Astrocyte (in vitro differentiated cells and primary cell): ENCODE measurements at regions not wholly inside any gene's neighbourhood (a gene's known extent, or its start where the extent isn't known, plus 50 kb on each side); places are given as distances from the start of the nearest gene placed in this dataset.

Experiments used
- DNase-seq: peaks from one replicate; pipeline ENCODE4 v3.0.0-alpha.2; 2010; ENCODE audit warnings: low read depth
- FAIRE-seq: peaks from 2 replicates; lab custom pipeline; 2011; peaks lifted over from hg19 to GRCh38; lab: Jason Lieb, UNC
- H2AFZ ChIP-seq: 2 replicates; pipeline ENCODE4 v1.6.0; 2012; ENCODE audit warnings: low read depth, low read length, inconsistent platforms
- H3K27ac ChIP-seq: 2 replicates; pipeline ENCODE4 v1.5.1; 2011; ENCODE audit warnings: low read depth, low read length, inconsistent platforms
- H3K27me3 ChIP-seq: 2 replicates; pipeline ENCODE4 v1.6.0; 2011; ENCODE audit warnings: low read length, inconsistent platforms; ENCODE audit not compliant: insufficient read depth
- H3K36me3 ChIP-seq: 2 replicates; pipeline ENCODE4 v1.5.1; 2011; ENCODE audit warnings: low read length, inconsistent platforms; ENCODE audit not compliant: insufficient read depth
- H3K4me1 ChIP-seq: 2 replicates; pipeline ENCODE4 v1.5.1; 2011; ENCODE audit warnings: low read length, inconsistent platforms; ENCODE audit not compliant: insufficient read depth
- H3K4me2 ChIP-seq: 2 replicates; pipeline ENCODE4 v1.6.0; 2012; ENCODE audit warnings: low read length, inconsistent platforms
- H3K4me3 ChIP-seq: 2 replicates; pipeline ENCODE4 v1.5.1; 2011; ENCODE audit warnings: low read depth, mild to moderate bottlenecking, low read length, inconsistent platforms; ENCODE audit not compliant: insufficient read depth
- H3K79me2 ChIP-seq: 2 replicates; pipeline ENCODE4 v1.6.0; 2012; ENCODE audit warnings: mild to moderate bottlenecking, low read length, inconsistent platforms; ENCODE audit not compliant: insufficient read depth
- H3K9ac ChIP-seq: 2 replicates; pipeline ENCODE4 v1.6.0; 2012; ENCODE audit warnings: mild to moderate bottlenecking, low read length, inconsistent platforms
- H3K9me3 ChIP-seq: 2 replicates; pipeline ENCODE4 v1.5.1; 2012; ENCODE audit warnings: low read depth, mild to moderate bottlenecking, low read length, inconsistent platforms; ENCODE audit not compliant: insufficient read depth
- H4K20me1 ChIP-seq: 2 replicates; pipeline ENCODE4 v1.6.0; 2012; ENCODE audit warnings: low read length, inconsistent platforms; ENCODE audit not compliant: insufficient read depth
- H3K27ac Mint-ChIP-seq: one replicate; pipeline ENCODE4 v1.8.0; 2021; ENCODE audit warnings: mild to moderate bottlenecking, mixed read lengths; ENCODE audit not compliant: unreplicated experiment
- H3K27me3 Mint-ChIP-seq: one replicate; pipeline ENCODE4 v1.8.0; 2021; ENCODE audit warnings: low read depth, mixed read lengths; ENCODE audit not compliant: unreplicated experiment
- H3K36me3 Mint-ChIP-seq: one replicate; pipeline ENCODE4 v1.8.0; 2021; ENCODE audit warnings: low read depth, mixed read lengths; ENCODE audit not compliant: unreplicated experiment
- H3K4me1 Mint-ChIP-seq: one replicate; pipeline ENCODE4 v1.8.0; 2021; ENCODE audit warnings: low read depth, mixed read lengths; ENCODE audit not compliant: unreplicated experiment
- H3K4me3 Mint-ChIP-seq: one replicate; pipeline ENCODE4 v1.8.0; 2021; ENCODE audit warnings: mild to moderate bottlenecking, moderate library complexity, mixed read lengths; ENCODE audit not compliant: unreplicated experiment
- H3K9me3 Mint-ChIP-seq: one replicate; pipeline ENCODE4 v1.8.0; 2021; ENCODE audit warnings: mild to moderate bottlenecking, mixed read lengths; ENCODE audit not compliant: unreplicated experiment
- EZH2 ChIP-seq: IDR thresholded peaks from 2 replicates; pipeline ENCODE4 v1.6.1; 2012; ENCODE audit warnings: mild to moderate bottlenecking, low read length, inconsistent platforms; ENCODE audit not compliant: insufficient read depth
- TF ChIP-seq, protein P1 (sequence below): IDR thresholded peaks from 2 replicates; pipeline ENCODE4 v1.5.1; 2011; ENCODE audit warnings: low read depth, mild to moderate bottlenecking, inconsistent platforms, low read length, moderate library complexity; ENCODE audit not compliant: insufficient read depth

DNA sequence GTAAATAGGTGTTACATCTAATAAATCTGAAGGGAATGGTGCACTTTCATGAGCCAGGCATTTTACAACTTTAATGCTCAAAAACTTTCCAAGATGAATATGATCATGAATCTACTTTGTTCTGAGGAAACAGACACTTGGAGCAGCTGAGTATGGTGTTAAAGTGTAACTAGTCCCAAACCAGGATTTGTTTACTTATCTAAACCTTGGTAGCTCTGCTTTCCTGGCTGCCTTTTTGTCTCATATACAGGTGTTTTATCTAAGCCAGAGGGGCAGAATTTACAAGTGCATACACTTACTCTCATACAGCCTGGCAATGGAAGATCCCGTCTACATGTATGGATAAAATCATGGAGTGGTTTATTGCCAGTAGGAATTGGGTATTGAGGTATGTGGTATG is 171.5 kb downstream of the FAT3 start:
- Histone ChIP-seq H4K20me1 (no peaks in the 10 kb centered on the region), H3K4me2 (no peak overlapping the region), H3K4me3 (no peak overlapping the region), H3K4me1 (no peaks in the 10 kb centered on the region), H3K27ac (no peak overlapping the region), H2AFZ (no peak overlapping the region), H3K79me2 (no peaks in the 10 kb centered on the region), H3K9ac (no peak overlapping the region), H3K27me3 (no peaks in the 10 kb centered on the region), H3K9me3 (no peaks in the 10 kb centered on the region), H3K36me3 (no peaks in the 10 kb centered on the region)
- FAIRE-seq: no peak
- Mint-ChIP-seq H3K4me3 (no peak overlapping the region), H3K36me3 (peaks cover 2% of the 10 kb centered on the region), H3K27ac (no peak overlapping the region), H3K4me1 (peaks cover 14% of the 10 kb centered on the region), H3K27me3 (no peaks in the 10 kb centered on the region), H3K9me3 (no peaks in the 10 kb centered on the region)
- DNase-seq: no peak
- TF ChIP-seq, protein P1, sequence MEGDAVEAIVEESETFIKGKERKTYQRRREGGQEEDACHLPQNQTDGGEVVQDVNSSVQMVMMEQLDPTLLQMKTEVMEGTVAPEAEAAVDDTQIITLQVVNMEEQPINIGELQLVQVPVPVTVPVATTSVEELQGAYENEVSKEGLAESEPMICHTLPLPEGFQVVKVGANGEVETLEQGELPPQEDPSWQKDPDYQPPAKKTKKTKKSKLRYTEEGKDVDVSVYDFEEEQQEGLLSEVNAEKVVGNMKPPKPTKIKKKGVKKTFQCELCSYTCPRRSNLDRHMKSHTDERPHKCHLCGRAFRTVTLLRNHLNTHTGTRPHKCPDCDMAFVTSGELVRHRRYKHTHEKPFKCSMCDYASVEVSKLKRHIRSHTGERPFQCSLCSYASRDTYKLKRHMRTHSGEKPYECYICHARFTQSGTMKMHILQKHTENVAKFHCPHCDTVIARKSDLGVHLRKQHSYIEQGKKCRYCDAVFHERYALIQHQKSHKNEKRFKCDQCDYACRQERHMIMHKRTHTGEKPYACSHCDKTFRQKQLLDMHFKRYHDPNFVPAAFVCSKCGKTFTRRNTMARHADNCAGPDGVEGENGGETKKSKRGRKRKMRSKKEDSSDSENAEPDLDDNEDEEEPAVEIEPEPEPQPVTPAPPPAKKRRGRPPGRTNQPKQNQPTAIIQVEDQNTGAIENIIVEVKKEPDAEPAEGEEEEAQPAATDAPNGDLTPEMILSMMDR: no peak
- TF ChIP-seq EZH2: no peak

- no peak overlapping the region for H3K27ac ChIP-seq
- H3K27ac Mint-ChIP-seq: no peak overlapping the region
- H4K20me1 ChIP-seq: no peaks in the 10 kb centered on the region
- H3K4me3 Mint-ChIP-seq: no peak overlapping the region
- no peaks in the 10 kb centered on the region for H3K9me3 ChIP-seq
- H3K4me1 ChIP-seq: no peaks in the 10 kb centered on the region
- peaks cover 5% of the 10 kb centered on the region for H3K4me1 Mint-ChIP-seq
- TF ChIP-seq, protein P1: no peak
- no peak for TF ChIP-seq EZH2
- H3K36me3 Mint-ChIP-seq: peaks cover 4% of the 10 kb centered on the region
- no peak overlapping the region for H3K9ac ChIP-seq
- no peaks in the 10 kb centered on the region for H3K36me3 ChIP-seq
- no peak for FAIRE-seq
- no peaks in the 10 kb centered on the region for H3K27me3 ChIP-seq
- H3K79me2 ChIP-seq: no peaks in the 10 kb centered on the region
- no peaks in the 10 kb centered on the region for H3K27me3 Mint-ChIP-seq
- no peak overlapping the region for H3K4me3 ChIP-seq
- H3K9me3 Mint-ChIP-seq: no peaks in the 10 kb centered on the region
- DNase-seq: no peak
- no peak overlapping the region for H3K4me2 ChIP-seq
- H2AFZ ChIP-seq: no peak overlapping the region
Measured at GRCh38 chr11:92397221-92397755, 172.7 kb downstream of the FAT3 start.

DNA sequence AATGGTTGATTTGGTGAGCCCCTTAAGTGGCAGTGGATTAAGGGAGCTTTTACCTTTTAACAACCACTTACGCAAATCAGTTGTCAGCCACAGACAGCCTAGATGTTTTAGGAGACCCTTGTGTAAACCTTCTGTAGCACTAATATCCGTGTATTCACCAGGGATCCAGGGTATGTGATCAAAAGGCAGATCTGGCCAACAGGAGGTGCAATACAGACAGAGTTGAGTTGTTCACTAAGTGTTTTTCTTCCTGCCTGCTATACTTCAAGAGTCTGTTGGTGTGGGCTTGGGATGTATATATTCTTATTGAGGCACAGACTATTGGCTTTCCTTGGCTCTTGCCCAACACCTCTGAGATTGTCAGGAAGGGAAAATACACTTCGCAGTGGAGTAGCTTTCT is 175.1 kb downstream of the FAT3 start:
- no peak overlapping the region for H3K9ac ChIP-seq
- H3K27me3 ChIP-seq: no peaks in the 10 kb centered on the region
- H3K4me2 ChIP-seq: no peak overlapping the region
- TF ChIP-seq, protein P1: no peak
- no peak for TF ChIP-seq EZH2
- no peak overlapping the region for H2AFZ ChIP-seq
- no peak overlapping the region for H3K27ac ChIP-seq
- H3K4me1 ChIP-seq: no peaks in the 10 kb centered on the region
- no peak for DNase-seq
- no peak overlapping the region for H3K27ac Mint-ChIP-seq
- H3K27me3 Mint-ChIP-seq: no peaks in the 10 kb centered on the region
- no peak overlapping the region for H3K4me3 ChIP-seq
- peaks cover 4% of the 10 kb centered on the region for H3K36me3 Mint-ChIP-seq
- H3K4me3 Mint-ChIP-seq: no peak overlapping the region
- FAIRE-seq: no peak
- no peaks in the 10 kb centered on the region for H4K20me1 ChIP-seq
- no peaks in the 10 kb centered on the region for H3K4me1 Mint-ChIP-seq
- H3K9me3 ChIP-seq: no peaks in the 10 kb centered on the region
- no peaks in the 10 kb centered on the region for H3K36me3 ChIP-seq
- H3K79me2 ChIP-seq: no peaks in the 10 kb centered on the region
- peaks cover 1% of the 10 kb centered on the region for H3K9me3 Mint-ChIP-seq
